Esophagus muscularis mucosa (tissue), 4 donors: ENCODE measurements at regions not wholly inside any gene's neighbourhood (a gene's known extent, or its start where the extent isn't known, plus 50 kb on each side); places are given as distances from the start of the nearest gene placed in this dataset.

Experiments used
- CTCF ChIP-seq, 3 experiments: fragments of 200-600 bp in 2 of 3; fragments of 450-650 bp in 1 of 3; sonication (generic) in 2 of 3; IDR thresholded peaks; one replicate each; pipeline ENCODE4 v1.5.1; 2017 to 2019; ENCODE audit warnings: antibody characterized with exemption in 3 of 3, mild to moderate bottlenecking in 2 of 3, moderate library complexity in 1 of 3
- EP300 ChIP-seq: sonication (generic); formaldehyde crosslinking; IDR thresholded peaks from one replicate; pipeline ENCODE4 v1.6.1; 2017; ENCODE audit warnings: antibody characterized with exemption
- POLR2A ChIP-seq: fragments of 450-650 bp; IDR thresholded peaks from one replicate; pipeline ENCODE4 v1.6.1; 2017; ENCODE audit warnings: antibody characterized with exemption, moderate library complexity, mild to moderate bottlenecking, low read depth
- POLR2AphosphoS5 ChIP-seq, 2 donors: sonication (generic); formaldehyde crosslinking; IDR thresholded peaks; one replicate each; pipeline ENCODE4 v1.6.1; 2017; ENCODE audit warnings: antibody characterized with exemption in 2 of 2

GRCh38 chr2:16260041-16260830 is 319.9 kb downstream of the MYCN start:
- TF ChIP-seq CTCF (IDR thresholded peaks at IDR 0.05) (no peak), POLR2AphosphoS5 (IDR thresholded peaks at IDR 0.05) (no peak), POLR2A (no peak), EP300 (no peak)
